PC-3 (cell line): ENCODE measurements at regions not wholly inside any gene's neighbourhood (a gene's known extent, or its start where the extent isn't known, plus 50 kb on each side); places are given as distances from the start of the nearest gene placed in this dataset.

Experiments used
- ATAC-seq: fragments of 200-7000 bp; cut with Tn5 transposase; 2 replicates; pipeline ENCODE4 v1.9.1; 2020; ENCODE audit warnings: mild to moderate bottlenecking, moderate library complexity
- BruUV-seq: library from RNA; stranded (reverse); fragments of 400-500 nt; replicated peaks from 2 replicates; lab custom pipeline; 2021; lab: Mats Ljungman, UMichigan
- CTCF ChIA-PET: fragments of 300-600 bp; sonication (Branson Sonifier 250); formaldehyde crosslinking; loops from one replicate; lab custom pipeline; 2022; ENCODE audit warnings: antibody characterized with exemption; lab: Charles Lee
- POLR2A ChIA-PET: fragments of 300-600 bp; sonication (Branson Sonifier 250); formaldehyde crosslinking; loops from one replicate; lab custom pipeline; 2022; ENCODE audit warnings: antibody characterized with exemption; ENCODE audit not compliant: unreplicated experiment; lab: Charles Lee
- DNase-seq: peaks from one replicate; pipeline ENCODE4 v3.0.0-alpha.2; 2015
- H2AFZ ChIP-seq: fragments of 300-600 bp; sonication (generic); 2 replicates; pipeline ENCODE4 v1.6.0; 2016; ENCODE audit warnings: antibody characterized with exemption, low read length
- H3F3A ChIP-seq: fragments of 300-600 bp; sonication (generic); one replicate; pipeline ENCODE4 v1.6.0; 2017; ENCODE audit warnings: antibody characterized with exemption, low read length, control low read depth, mild to moderate bottlenecking; ENCODE audit not compliant: unreplicated experiment
- H3K27ac ChIP-seq: fragments of 300-600 bp; sonication (generic); 2 replicates; pipeline ENCODE4 v1.5.1; 2016; ENCODE audit warnings: mild to moderate bottlenecking, low read length
- H3K27me3 ChIP-seq: fragments of 300-600 bp; sonication (generic); 2 replicates; pipeline ENCODE4 v1.6.1; 2016; ENCODE audit warnings: low read length, mixed read lengths
- H3K36me3 ChIP-seq: fragments of 300-600 bp; sonication (generic); 2 replicates; pipeline ENCODE4 v1.6.1; 2016; ENCODE audit warnings: low read depth, mixed run types, low read length, mixed read lengths
- H3K4me1 ChIP-seq: fragments of 300-600 bp; sonication (generic); 2 replicates; pipeline ENCODE4 v1.5.1; 2016; ENCODE audit warnings: low read length; ENCODE audit not compliant: insufficient read depth
- H3K4me2 ChIP-seq: fragments of 300-600 bp; sonication (generic); 2 replicates; pipeline ENCODE4 v1.6.0; 2016; ENCODE audit warnings: low read length
- H3K4me3 ChIP-seq: fragments of 300-600 bp; sonication (generic); 2 replicates; pipeline ENCODE4 v1.5.1; 2016; ENCODE audit warnings: mild to moderate bottlenecking, low read length, mixed read lengths
- H3K79me2 ChIP-seq: fragments of 300-600 bp; sonication (generic); 2 replicates; pipeline ENCODE4 v1.6.1; 2017; ENCODE audit warnings: low read length, mixed read lengths
- H3K9ac ChIP-seq: fragments of 300-600 bp; sonication (generic); 2 replicates; pipeline ENCODE4 v1.6.0; 2016; ENCODE audit warnings: mild to moderate bottlenecking, low read length
- H3K9me2 ChIP-seq: fragments of 300-600 bp; sonication (generic); replicated peaks from 2 replicates; pipeline ENCODE4 v1.6.1; 2016; ENCODE audit warnings: mixed run types, low read length, mixed read lengths
- H3K9me3 ChIP-seq: fragments of 300-600 bp; sonication (generic); 2 replicates; pipeline ENCODE4 v1.6.1; 2016; ENCODE audit warnings: low read length, mixed read lengths
- H4K20me1 ChIP-seq: fragments of 300-600 bp; sonication (generic); 2 replicates; pipeline ENCODE4 v1.6.1; 2016; ENCODE audit warnings: low read length, mixed read lengths
- EZH2 ChIP-seq: fragments of 300-600 bp; sonication (generic); IDR thresholded peaks from one replicate; pipeline ENCODE4 v1.6.1; 2017; ENCODE audit warnings: antibody characterized with exemption, mild to moderate bottlenecking, low read length; ENCODE audit not compliant: unreplicated experiment
- EZH2phosphoT487 ChIP-seq: fragments of 300-600 bp; sonication (generic); IDR thresholded peaks from 2 replicates; pipeline ENCODE4 v1.6.1; 2018; ENCODE audit warnings: mild to moderate bottlenecking, antibody characterized with exemption, low read length, borderline replicate concordance
- intact Hi-C: fragments of 100-400 bp; cut with micrococcal nuclease; formaldehyde crosslinking; loops from 2 replicates; pipeline ENCODE4 v1.9.0; 2023
- TF ChIP-seq, protein P1 (sequence below): fragments of 300-600 bp; sonication (generic); conservative IDR thresholded peaks from 2 replicates; pipeline ENCODE4 v1.5.1; 2017; ENCODE audit warnings: antibody characterized with exemption, low read depth, mild to moderate bottlenecking, low read length

DNA sequence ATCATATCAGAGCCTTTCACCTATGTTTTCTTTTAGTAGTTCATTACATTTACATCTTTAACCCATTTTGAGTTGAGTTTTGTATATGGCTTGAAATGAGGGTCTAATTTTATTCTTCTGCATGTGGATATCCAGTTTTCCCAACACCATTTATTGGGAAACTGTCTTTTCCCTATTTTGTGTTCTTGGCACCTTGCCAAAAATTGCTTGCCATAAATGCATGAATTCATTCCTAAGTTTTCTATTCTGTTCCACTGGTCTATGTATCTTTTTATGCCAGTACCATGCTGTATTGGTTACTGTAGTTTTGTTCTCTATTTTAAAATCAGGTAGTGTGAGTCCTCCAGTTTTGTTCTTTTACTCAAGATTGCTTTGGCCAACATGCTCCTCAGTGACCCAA is 144.0 kb upstream of the OBI1 start:
- no TSS peak for BruUV-seq
- no peaks in the 10 kb centered on the region for H3K9me2 ChIP-seq
- no peaks in the 10 kb centered on the region for H4K20me1 ChIP-seq
- H2AFZ ChIP-seq: no peak overlapping the region
- no peaks in the 10 kb centered on the region for H3K79me2 ChIP-seq
- H3K9me3 ChIP-seq: no peaks in the 10 kb centered on the region
- no peak overlapping the region for H3K9ac ChIP-seq
- intact Hi-C loops: no loop called here
- H3K4me2 ChIP-seq: no peak overlapping the region
- no peak overlapping the region for H3K27ac ChIP-seq
- POLR2A ChIA-PET: no interaction called here
- no peaks in the 10 kb centered on the region for H3K4me1 ChIP-seq
- H3F3A ChIP-seq: no peaks in the 10 kb centered on the region
- no peak for TF ChIP-seq EZH2phosphoT487
- DNase-seq: no peak
- H3K27me3 ChIP-seq: no peaks in the 10 kb centered on the region
- H3K4me3 ChIP-seq: no peak overlapping the region
- CTCF ChIA-PET: no interaction called here
- ATAC-seq: no peak
- no peaks in the 10 kb centered on the region for H3K36me3 ChIP-seq

DNA sequence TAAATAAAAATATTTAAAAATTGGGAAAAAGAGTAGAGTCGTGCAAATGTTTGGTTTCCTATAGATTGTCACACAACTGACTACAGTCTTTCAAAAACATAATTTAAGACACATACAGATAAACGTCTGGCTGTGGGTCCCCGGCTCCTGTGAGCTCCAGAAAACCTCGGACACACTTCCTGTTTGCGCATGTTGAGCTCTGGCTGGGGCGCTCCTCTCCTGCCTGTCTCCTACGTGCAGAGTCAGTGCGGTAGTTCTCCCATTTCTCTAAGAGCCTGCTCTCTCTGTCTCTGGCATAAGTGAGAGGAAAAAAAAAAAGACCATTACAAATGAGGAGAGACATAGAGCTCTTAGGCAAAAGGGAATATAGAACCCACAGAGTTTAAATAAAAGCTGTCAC is 128.2 kb upstream of the OBI1 start:
- no peak overlapping the region for H3K27ac ChIP-seq
- no peak overlapping the region for H3K4me2 ChIP-seq
- BruUV-seq: no TSS peak
- H3K9me2 ChIP-seq: no peaks in the 10 kb centered on the region
- intact Hi-C loops: no loop called here
- H3K36me3 ChIP-seq: no peaks in the 10 kb centered on the region
- no peaks in the 10 kb centered on the region for H3K79me2 ChIP-seq
- no peak overlapping the region for H3K9ac ChIP-seq
- H3K9me3 ChIP-seq: no peaks in the 10 kb centered on the region
- no peak overlapping the region for H3K4me3 ChIP-seq
- POLR2A ChIA-PET: no interaction called here
- no peak for TF ChIP-seq EZH2
- no peak for TF ChIP-seq EZH2phosphoT487
- TF ChIP-seq, protein P1, sequence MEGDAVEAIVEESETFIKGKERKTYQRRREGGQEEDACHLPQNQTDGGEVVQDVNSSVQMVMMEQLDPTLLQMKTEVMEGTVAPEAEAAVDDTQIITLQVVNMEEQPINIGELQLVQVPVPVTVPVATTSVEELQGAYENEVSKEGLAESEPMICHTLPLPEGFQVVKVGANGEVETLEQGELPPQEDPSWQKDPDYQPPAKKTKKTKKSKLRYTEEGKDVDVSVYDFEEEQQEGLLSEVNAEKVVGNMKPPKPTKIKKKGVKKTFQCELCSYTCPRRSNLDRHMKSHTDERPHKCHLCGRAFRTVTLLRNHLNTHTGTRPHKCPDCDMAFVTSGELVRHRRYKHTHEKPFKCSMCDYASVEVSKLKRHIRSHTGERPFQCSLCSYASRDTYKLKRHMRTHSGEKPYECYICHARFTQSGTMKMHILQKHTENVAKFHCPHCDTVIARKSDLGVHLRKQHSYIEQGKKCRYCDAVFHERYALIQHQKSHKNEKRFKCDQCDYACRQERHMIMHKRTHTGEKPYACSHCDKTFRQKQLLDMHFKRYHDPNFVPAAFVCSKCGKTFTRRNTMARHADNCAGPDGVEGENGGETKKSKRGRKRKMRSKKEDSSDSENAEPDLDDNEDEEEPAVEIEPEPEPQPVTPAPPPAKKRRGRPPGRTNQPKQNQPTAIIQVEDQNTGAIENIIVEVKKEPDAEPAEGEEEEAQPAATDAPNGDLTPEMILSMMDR: no peak
- DNase-seq: no peak
- no peak for ATAC-seq
- no peaks in the 10 kb centered on the region for H4K20me1 ChIP-seq
- H2AFZ ChIP-seq: no peak overlapping the region
- H3K27me3 ChIP-seq: peaks cover 64% of the 10 kb centered on the region
- no peaks in the 10 kb centered on the region for H3F3A ChIP-seq
- CTCF ChIA-PET: no interaction called here
- H3K4me1 ChIP-seq: no peaks in the 10 kb centered on the region

DNA sequence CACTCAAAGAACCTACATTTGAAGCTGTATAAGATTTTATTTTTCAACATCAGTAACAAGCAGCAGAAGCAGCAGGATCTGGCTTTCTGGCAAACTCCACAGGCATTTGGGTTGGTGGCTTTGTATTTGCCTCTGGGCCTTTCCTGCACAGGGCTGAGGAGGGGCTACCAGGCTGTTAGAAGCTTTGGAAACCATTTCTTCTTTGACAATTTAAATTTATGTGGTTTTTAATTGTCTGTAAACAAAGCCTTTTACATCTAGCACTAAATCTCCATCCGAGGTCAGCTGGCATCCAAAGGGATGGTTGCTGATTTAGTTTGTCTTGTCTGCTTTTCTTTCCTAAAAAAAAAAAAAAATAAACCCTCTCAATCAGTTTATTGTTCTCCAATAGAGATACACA is 127.5 kb upstream of the OBI1 start:
- intact Hi-C loops: no loop called here
- H3K9ac ChIP-seq: no peak overlapping the region
- no peaks in the 10 kb centered on the region for H3K36me3 ChIP-seq
- H3K4me2 ChIP-seq: no peak overlapping the region
- peaks cover 67% of the 10 kb centered on the region for H3K27me3 ChIP-seq
- POLR2A ChIA-PET: no interaction called here
- H3K79me2 ChIP-seq: no peaks in the 10 kb centered on the region
- no peaks in the 10 kb centered on the region for H3K9me2 ChIP-seq
- no peaks in the 10 kb centered on the region for H3F3A ChIP-seq
- no peak overlapping the region for H3K4me3 ChIP-seq
- H4K20me1 ChIP-seq: no peaks in the 10 kb centered on the region
- no TSS peak for BruUV-seq
- CTCF ChIA-PET: no interaction called here
- TF ChIP-seq, protein P1: no peak
- no peak for TF ChIP-seq EZH2
- TF ChIP-seq EZH2phosphoT487: no peak
- ATAC-seq (no peak), DNase-seq (no peak)
- no peak overlapping the region for H2AFZ ChIP-seq
- no peaks in the 10 kb centered on the region for H3K9me3 ChIP-seq
- no peaks in the 10 kb centered on the region for H3K4me1 ChIP-seq
- no peak overlapping the region for H3K27ac ChIP-seq
